Activated CD8-positive, alpha-beta memory T cell treated with anti-CD3 and anti-CD28 coated beads for 24 hours (primary cell): ENCODE measurements at regions not wholly inside any gene's neighbourhood (a gene's known extent, or its start where the extent isn't known, plus 50 kb on each side); places are given as distances from the start of the nearest gene placed in this dataset.

Experiments
- DNase-seq: peaks from one replicate; pipeline ENCODE4 v3.0.0-alpha.2; 2020

GRCh38 chr17:79306424-79307318 lies 232.0 kb downstream of the ENGASE start:
- DNase-seq: no peak

- no peak for DNase-seq
Measured at GRCh38 chr17:79305768-79306423, 231.3 kb downstream of the ENGASE start.

- no peak for DNase-seq
Measured at GRCh38 chr17:79305376-79305767, 230.7 kb downstream of the ENGASE start.

GRCh38 chr17:79304884-79305283 lies 230.3 kb downstream of the ENGASE start:
- no peak for DNase-seq

- no peak for DNase-seq
Measured at GRCh38 chr17:79303641-79304205, 229.1 kb downstream of the ENGASE start.

- no peak for DNase-seq
Measured at GRCh38 chr17:79301469-79301868, 226.8 kb downstream of the ENGASE start.

GRCh38 chr17:79299349-79299748 lies 224.7 kb downstream of the ENGASE start:
- no peak for DNase-seq

- DNase-seq: no peak
Measured at GRCh38 chr17:79298799-79299198, 224.2 kb downstream of the ENGASE start.

GRCh38 chr17:79296243-79296642 lies 221.6 kb downstream of the ENGASE start:
- no peak for DNase-seq

GRCh38 chr17:79295307-79295706 lies 220.7 kb downstream of the ENGASE start:
- no peak for DNase-seq

- peak; percentile 69 for DNase-seq
Measured at GRCh38 chr17:79294459-79295071, 219.9 kb downstream of the ENGASE start.

- no peak for DNase-seq
Measured at GRCh38 chr17:79292501-79292900, 217.9 kb downstream of the ENGASE start.

GRCh38 chr17:79291391-79291790 lies 216.8 kb downstream of the ENGASE start:
- DNase-seq: no peak

- DNase-seq: no peak
Measured at GRCh38 chr17:79290726-79291125, 216.1 kb downstream of the ENGASE start.

GRCh38 chr17:79288950-79289349 lies 214.3 kb downstream of the ENGASE start:
- no peak for DNase-seq

GRCh38 chr17:79286440-79286839 lies 211.8 kb downstream of the ENGASE start:
- no peak for DNase-seq

- DNase-seq: no peak
Measured at GRCh38 chr17:79285973-79286372, 211.3 kb downstream of the ENGASE start.

- DNase-seq: no peak
Measured at GRCh38 chr17:79282294-79282693, 207.7 kb downstream of the ENGASE start.

- DNase-seq: no peak
Measured at GRCh38 chr17:79281803-79282202, 207.2 kb downstream of the ENGASE start.

- no peak for DNase-seq
Measured at GRCh38 chr17:79280866-79281572, 206.4 kb downstream of the ENGASE start.

- DNase-seq: no peak
Measured at GRCh38 chr17:79280010-79280409, 205.4 kb downstream of the ENGASE start.

- no peak for DNase-seq
Measured at GRCh38 chr17:79279320-79279719, 204.7 kb downstream of the ENGASE start.

- DNase-seq: no peak
Measured at GRCh38 chr17:79276821-79277220, 202.2 kb downstream of the ENGASE start.
